ENCODE measurements at regions not wholly inside any gene's neighbourhood (a gene's known extent, or its start where the extent isn't known, plus 50 kb on each side); places are given as distances from the start of the nearest gene placed in this dataset.

GRCh38 chr20:25142435-25142834, 53.1 kb upstream of the ENTPD6 start:
- no peak for DNase-seq (ENCODE audit: extremely low read depth in 1 of 4, low spot score in 3 of 4)
- no peak overlapping the region for H3K4me2 ChIP-seq (ENCODE audit: insufficient read depth, low read length)
- intact Hi-C loops (cut with micrococcal nuclease), result no loop called here
- BruUV-seq (replicated peaks), result no TSS peak
- H3K36me3 ChIP-seq (ENCODE audit: control insufficient read depth, insufficient read depth, low read length), result no peaks in the 10 kb centered on the region
- no peak for FAIRE-seq
- H3K27me3 ChIP-seq (ENCODE audit: control insufficient read depth in 2 of 2, insufficient read depth in 2 of 2, low read length in 2 of 2), result peaks cover 3 to 26% of the 10 kb centered on the region in 2 experiments; a peak in 3 of 5 replicates
- no peaks in the 10 kb centered on the region for H3K79me2 ChIP-seq (ENCODE audit: control insufficient read depth, insufficient read depth, low read length)
- in situ Hi-C loops (cut with MboI), result no loop called here
- no peaks in the 10 kb centered on the region for H3K9me1 ChIP-seq (ENCODE audit: control insufficient read depth, insufficient read depth, low read length)
- no peak overlapping the region for H3K27ac ChIP-seq (ENCODE audit: extremely low read depth, low read depth, low read length)
- H4K20me1 ChIP-seq (replicated peaks; ENCODE audit: control insufficient read depth, insufficient read depth, low read length), result no peaks in the 10 kb centered on the region
- no peak overlapping the region for H2AFZ ChIP-seq (ENCODE audit: low read depth, low read length)
- ATAC-seq, result no peak
- no peaks in the 10 kb centered on the region for H3K9me3 ChIP-seq (replicated peaks; ENCODE audit: control insufficient read depth, insufficient read depth, low read depth, low read length)
- CTCF ChIA-PET (ENCODE audit: low intra/inter-chr PET ratio), result no interaction called here
- 0% methylated on average over 3 of the region's 3 CpGs for WGBS (ENCODE audit: insufficient coverage, low coverage, missing lambda C conversion rate)
- no peak overlapping the region for H3K9ac ChIP-seq (ENCODE audit: insufficient read depth in 1 of 2, low read depth in 2 of 2, low read length in 2 of 2)
- no peak for TF ChIP-seq CBX3 (IDR thresholded peaks at IDR 0.05; ENCODE audit: borderline replicate concordance in 1 of 2, low read length in 2 of 2)
- no peak for TF ChIP-seq BMI1 (IDR thresholded peaks at IDR 0.05; ENCODE audit: low read length)
- TF ChIP-seq TRIM24 (IDR thresholded peaks at IDR 0.05), result no peak
- no peak for TF ChIP-seq EWSR1 (IDR thresholded peaks at IDR 0.05; ENCODE audit: borderline replicate concordance, low read depth, partially characterized antibody)
- no peak for TF ChIP-seq ZNF699 (CRISPR knock-in tag; IDR thresholded peaks at IDR 0.05; ENCODE audit: insufficient replicate concordance)
- no peak for TF ChIP-seq MXI1 (IDR thresholded peaks at IDR 0.05; ENCODE audit: low read depth, low read length)
- TF ChIP-seq, protein P1, sequence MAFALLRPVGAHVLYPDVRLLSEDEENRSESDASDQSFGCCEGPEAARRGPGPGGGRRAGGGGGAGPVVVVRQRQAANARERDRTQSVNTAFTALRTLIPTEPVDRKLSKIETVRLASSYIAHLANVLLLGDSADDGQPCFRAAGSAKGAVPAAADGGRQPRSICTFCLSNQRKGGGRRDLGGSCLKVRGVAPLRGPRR (CRISPR knock-in tag; IDR thresholded peaks at IDR 0.05), result no peak
- TF ChIP-seq TRIM25 (IDR thresholded peaks at IDR 0.05; ENCODE audit: borderline replicate concordance), result no peak
- TF ChIP-seq RBM22 (IDR thresholded peaks at IDR 0.05; ENCODE audit: low read depth, low read length, poor library complexity, severe bottlenecking), result no peak
- TF ChIP-seq ZNF436 (CRISPR knock-in tag; IDR thresholded peaks at IDR 0.05), result no peak
- no peak for TF ChIP-seq CEBPZ (IDR thresholded peaks at IDR 0.05; ENCODE audit: borderline replicate concordance, low read depth, low read length)
- no peak for TF ChIP-seq SUPT5H (IDR thresholded peaks at IDR 0.05)
- no peak for TF ChIP-seq NELFE (IDR thresholded peaks at IDR 0.05; ENCODE audit: insufficient read depth, insufficient read length)
- no peak for TF ChIP-seq ZKSCAN8 (CRISPR knock-in tag; IDR thresholded peaks at IDR 0.05)
- H3K4me3 ChIP-seq, result no peak overlapping the region
- POLR2A ChIA-PET, result no interaction called here
- no peaks in the 10 kb centered on the region for H3K4me1 ChIP-seq (replicated peaks in 1 of 2; ENCODE audit: control insufficient read depth in 2 of 2, insufficient read depth in 2 of 2, low read length in 2 of 2)

All from K562 (cell line).